ENCODE measurements at regions not wholly inside any gene's neighbourhood (a gene's known extent, or its start where the extent isn't known, plus 50 kb on each side); places are given as distances from the start of the nearest gene placed in this dataset.

- DNase-seq: no peak
Observed at GRCh38 chr6:102309700-102310099, 916.2 kb downstream of the GRIK2 start.

- no peak for DNase-seq
Observed at GRCh38 chr6:102300350-102300749, 906.8 kb downstream of the GRIK2 start.

GRCh38 chr6:102298051-102298450 is 904.5 kb downstream of the GRIK2 start:
- no peak for DNase-seq

Measured in stimulated activated naive CD4-positive, alpha-beta T cell (primary cell).